ENCODE measurements at regions not wholly inside any gene's neighbourhood (a gene's known extent, or its start where the extent isn't known, plus 50 kb on each side); places are given as distances from the start of the nearest gene placed in this dataset.
"Not testable (repeated sequence)": the region's sequence is repeated elsewhere in the genome, so short reads cannot be mapped to it uniquely, and the experiment has no call there.

DNA sequence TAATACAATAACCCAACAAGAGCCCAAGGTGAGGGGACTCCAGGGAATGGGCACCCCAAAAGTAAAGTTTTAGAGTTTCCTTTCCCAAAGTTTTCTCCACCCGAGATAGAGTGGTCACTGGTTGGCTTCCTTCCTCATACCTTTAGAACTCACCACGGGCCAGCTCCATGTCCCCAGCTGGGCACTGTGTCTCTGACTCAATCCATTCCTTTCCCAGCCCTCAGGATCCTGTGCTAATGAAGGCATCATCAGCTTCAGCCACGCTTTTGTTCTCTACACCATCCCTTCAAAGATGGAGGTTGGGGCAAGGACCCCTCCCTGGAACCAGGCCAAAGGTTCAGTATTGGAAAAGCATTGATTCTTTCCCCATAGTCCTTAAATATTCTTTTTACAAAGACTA is 59.8 kb upstream of the VASH1 start:
- TF ChIP-seq EZH2 (IDR thresholded peaks at IDR 0.05) = no peak
- TF ChIP-seq POLR2AphosphoS5 (IDR thresholded peaks at IDR 0.05; ENCODE audit: borderline replicate concordance, low read depth, low read length) = no peak
- no peak for TF ChIP-seq FOXP2 (optimal IDR thresholded peaks at IDR 0.05; ENCODE audit: control extremely low read depth, extremely low read length, insufficient read depth)
- Histone ChIP-seq H3K4me3 (no peak overlapping the region), H3K9me3 (ENCODE audit: low read depth, low read length) (no peaks in the 10 kb centered on the region), H3K36me3 (ENCODE audit: insufficient read depth, low read length) (no peaks in the 10 kb centered on the region), H3K9ac (ENCODE audit: insufficient read length) (no peak overlapping the region), H3K27ac (no peak overlapping the region)
- DNase-seq (ENCODE audit: low read depth, low spot score) = no peak

DNA sequence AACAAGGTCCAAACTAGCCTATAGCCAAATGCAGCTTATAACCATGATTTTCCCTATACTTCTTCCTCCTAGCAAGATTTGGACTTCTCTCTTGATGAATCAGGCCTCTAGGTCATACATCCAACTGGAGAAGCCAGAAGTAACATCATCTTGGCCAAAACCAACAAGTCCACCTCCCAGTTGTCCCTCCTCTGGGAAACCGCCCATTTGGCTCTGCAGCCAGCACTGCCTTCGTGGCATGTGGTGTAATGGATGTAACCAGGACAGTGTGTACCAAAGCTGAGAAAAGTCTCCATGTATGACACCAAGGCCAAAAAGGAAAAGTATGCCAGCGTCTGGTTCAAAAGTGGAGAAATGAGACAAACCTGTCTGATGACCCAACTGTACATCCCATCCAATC is 59.3 kb upstream of the VASH1 start:
- no peaks in the 10 kb centered on the region for H3K36me3 ChIP-seq (ENCODE audit: insufficient read depth, low read length)
- H3K4me3 ChIP-seq = no peak overlapping the region
- H3K9ac ChIP-seq (ENCODE audit: insufficient read length) = no peak overlapping the region
- H3K9me3 ChIP-seq (ENCODE audit: low read depth, low read length) = no peaks in the 10 kb centered on the region
- no peak for TF ChIP-seq FOXP2 (optimal IDR thresholded peaks at IDR 0.05; ENCODE audit: control extremely low read depth, extremely low read length, insufficient read depth)
- TF ChIP-seq EZH2 (IDR thresholded peaks at IDR 0.05) = no peak
- TF ChIP-seq POLR2AphosphoS5 (IDR thresholded peaks at IDR 0.05; ENCODE audit: borderline replicate concordance, low read depth, low read length) = no peak
- no peak overlapping the region for H3K27ac ChIP-seq
- no peak for DNase-seq (ENCODE audit: low read depth, low spot score)

DNA sequence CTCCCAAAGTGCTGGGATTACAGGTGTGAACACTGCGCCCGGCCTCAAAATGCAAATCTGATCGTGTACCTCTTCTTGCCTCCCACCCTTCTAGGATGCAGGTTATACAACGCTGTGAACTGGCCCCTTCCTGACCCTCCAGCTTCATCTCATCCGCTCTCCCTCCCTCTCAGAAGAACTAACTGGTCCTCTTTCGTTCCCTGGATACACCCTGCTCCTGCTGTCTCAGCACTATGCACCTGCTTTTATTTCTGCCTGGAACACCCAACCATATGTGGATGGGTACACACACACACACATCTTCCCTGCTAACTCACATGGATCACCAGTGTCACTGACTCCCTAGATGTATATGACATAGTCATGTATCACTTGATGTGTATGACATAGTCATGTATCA is 56.1 kb upstream of the VASH1 start:
- no peak for DNase-seq (ENCODE audit: low read depth, low spot score)
- H3K4me3 ChIP-seq = no peak overlapping the region
- H3K9ac ChIP-seq (ENCODE audit: insufficient read length) = no peak overlapping the region
- no peaks in the 10 kb centered on the region for H3K36me3 ChIP-seq (ENCODE audit: insufficient read depth, low read length)
- H3K27ac ChIP-seq = no peak overlapping the region
- TF ChIP-seq POLR2AphosphoS5 (IDR thresholded peaks at IDR 0.05; ENCODE audit: borderline replicate concordance, low read depth, low read length) (no peak), EZH2 (IDR thresholded peaks at IDR 0.05) (no peak), FOXP2 (optimal IDR thresholded peaks at IDR 0.05; ENCODE audit: control extremely low read depth, extremely low read length, insufficient read depth) (no peak)
- H3K9me3 ChIP-seq (ENCODE audit: low read depth, low read length) = no peaks in the 10 kb centered on the region

DNA sequence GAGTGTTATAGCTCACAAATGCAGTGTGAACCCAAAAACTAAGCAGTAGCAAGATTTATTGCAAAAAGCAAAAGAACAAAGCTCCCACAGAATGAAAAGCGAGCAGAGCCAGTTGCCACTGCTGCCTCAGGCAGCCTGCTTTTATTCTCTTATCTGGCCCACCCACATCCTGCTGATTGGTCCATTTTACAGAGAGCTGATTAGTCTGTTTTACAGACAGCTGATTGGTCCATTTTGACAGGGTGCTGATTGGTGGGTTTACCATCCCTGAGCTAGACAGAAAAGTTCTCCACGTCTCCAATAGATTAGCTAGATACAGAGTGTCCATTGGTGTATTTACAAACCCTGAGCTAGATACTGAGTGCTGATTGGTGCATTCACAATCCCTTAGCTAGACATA is 55.1 kb upstream of the VASH1 start:
- not testable (repeated sequence) for H3K9me3 ChIP-seq (ENCODE audit: low read depth, low read length); H3K9ac ChIP-seq (ENCODE audit: insufficient read length); DNase-seq (ENCODE audit: low read depth, low spot score); H3K4me3 ChIP-seq; H3K36me3 ChIP-seq (ENCODE audit: insufficient read depth, low read length); H3K27ac ChIP-seq

GRCh38 chr14:76706811-76707210 is 54.5 kb upstream of the VASH1 start:
- no peak overlapping the region for H3K4me3 ChIP-seq
- H3K27ac ChIP-seq = no peak overlapping the region
- no peak for DNase-seq (ENCODE audit: low read depth, low spot score)
- H3K36me3 ChIP-seq (ENCODE audit: insufficient read depth, low read length) = no peaks in the 10 kb centered on the region
- TF ChIP-seq FOXP2 (optimal IDR thresholded peaks at IDR 0.05; ENCODE audit: control extremely low read depth, extremely low read length, insufficient read depth) = no peak
- TF ChIP-seq EZH2 (IDR thresholded peaks at IDR 0.05) = no peak
- no peak for TF ChIP-seq POLR2AphosphoS5 (IDR thresholded peaks at IDR 0.05; ENCODE audit: borderline replicate concordance, low read depth, low read length)
- H3K9me3 ChIP-seq (ENCODE audit: low read depth, low read length) = no peaks in the 10 kb centered on the region
- H3K9ac ChIP-seq (ENCODE audit: insufficient read length) = no peak overlapping the region

DNA sequence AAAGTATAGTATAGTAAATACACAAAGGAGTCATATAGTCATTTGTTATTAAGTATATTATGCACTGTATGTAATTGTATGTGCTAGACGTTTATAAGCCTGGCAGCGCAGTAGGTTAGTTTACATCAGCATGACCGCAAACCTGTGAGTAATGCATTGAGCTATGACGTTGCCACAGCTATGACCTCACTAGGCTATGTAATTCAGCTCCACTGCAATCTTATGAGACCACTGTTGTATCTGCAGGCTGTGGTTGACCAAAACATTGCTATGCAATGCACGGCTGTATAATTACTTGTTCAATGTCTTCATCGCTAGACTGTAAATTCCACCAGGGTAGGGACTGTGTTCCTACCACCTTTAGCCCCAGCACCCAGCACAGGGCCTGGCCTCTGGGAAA is 53.2 kb upstream of the VASH1 start:
- H3K27ac ChIP-seq = no peak overlapping the region
- no peak overlapping the region for H3K4me3 ChIP-seq
- H3K36me3 ChIP-seq (ENCODE audit: insufficient read depth, low read length) = no peaks in the 10 kb centered on the region
- no peak for DNase-seq (ENCODE audit: low read depth, low spot score)
- H3K9ac ChIP-seq (ENCODE audit: insufficient read length) = no peak overlapping the region
- H3K9me3 ChIP-seq (ENCODE audit: low read depth, low read length) = no peaks in the 10 kb centered on the region
- TF ChIP-seq EZH2 (IDR thresholded peaks at IDR 0.05) (no peak), POLR2AphosphoS5 (IDR thresholded peaks at IDR 0.05; ENCODE audit: borderline replicate concordance, low read depth, low read length) (no peak), FOXP2 (optimal IDR thresholded peaks at IDR 0.05; ENCODE audit: control extremely low read depth, extremely low read length, insufficient read depth) (no peak)

DNA sequence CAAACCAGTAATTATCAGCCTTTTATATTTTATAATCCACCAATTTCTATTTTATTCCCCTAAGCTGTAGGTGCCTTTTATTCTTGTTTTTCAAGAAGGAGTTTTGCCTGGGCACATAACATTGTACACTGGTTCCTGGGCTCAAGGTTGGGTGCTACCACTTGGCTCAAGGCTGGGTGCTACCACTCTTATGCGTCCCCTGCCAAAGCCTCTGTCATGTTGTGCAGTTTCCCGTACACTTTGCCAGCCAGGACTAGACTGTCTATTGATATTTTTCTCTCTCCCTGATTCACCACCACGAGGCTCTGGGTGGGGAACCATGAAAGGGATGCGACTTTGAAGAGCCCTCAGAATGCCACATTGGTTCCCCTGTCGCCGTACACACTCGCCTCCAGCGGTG is 52.5 kb upstream of the VASH1 start:
- Histone ChIP-seq H3K9me3 (ENCODE audit: low read depth, low read length) (no peaks in the 10 kb centered on the region), H3K9ac (ENCODE audit: insufficient read length) (no peak overlapping the region), H3K4me3 (no peak overlapping the region), H3K27ac (no peak overlapping the region), H3K36me3 (ENCODE audit: insufficient read depth, low read length) (no peaks in the 10 kb centered on the region)
- no peak for DNase-seq (ENCODE audit: low read depth, low spot score)
- TF ChIP-seq POLR2AphosphoS5 (IDR thresholded peaks at IDR 0.05; ENCODE audit: borderline replicate concordance, low read depth, low read length) = no peak
- TF ChIP-seq EZH2 (IDR thresholded peaks at IDR 0.05) = no peak
- TF ChIP-seq FOXP2 (optimal IDR thresholded peaks at IDR 0.05; ENCODE audit: control extremely low read depth, extremely low read length, insufficient read depth) = no peak

- Histone ChIP-seq H3K4me3 (no peak overlapping the region), H3K36me3 (ENCODE audit: insufficient read depth, low read length) (no peaks in the 10 kb centered on the region), H3K9me3 (ENCODE audit: low read depth, low read length) (no peaks in the 10 kb centered on the region), H3K27ac (no peak overlapping the region), H3K9ac (ENCODE audit: insufficient read length) (no peak overlapping the region)
- TF ChIP-seq POLR2AphosphoS5 (IDR thresholded peaks at IDR 0.05; ENCODE audit: borderline replicate concordance, low read depth, low read length) (no peak), FOXP2 (optimal IDR thresholded peaks at IDR 0.05; ENCODE audit: control extremely low read depth, extremely low read length, insufficient read depth) (no peak), EZH2 (IDR thresholded peaks at IDR 0.05) (no peak)
- peak; percentile 22 for DNase-seq (ENCODE audit: low read depth, low spot score)
These were observed 50.9 kb upstream of the VASH1 start for GRCh38 chr14:76710056-76711010.

Data from SK-N-MC (cell line).